Stomach (tissue), 8 donors: ENCODE measurements at regions not wholly inside any gene's neighbourhood (a gene's known extent, or its start where the extent isn't known, plus 50 kb on each side); places are given as distances from the start of the nearest gene placed in this dataset.

ENCODE experiments used
- DNase-seq, 2 donors: peaks; one replicate each; pipeline versions ENCODE4 v3.0.0 to v3.0.0-alpha.2; 2013 to 2019
- H3K27ac ChIP-seq, 5 donors: fragments of 200-600 bp in 4 of 5; sonication (generic) in 4 of 5; one replicate each; pipeline ENCODE4 v1.5.1; 2013 to 2019; ENCODE audit warnings: mild to moderate bottlenecking in 1 of 5, moderate library complexity in 1 of 5
- H3K27me3 ChIP-seq, 3 donors: fragments of 200-600 bp; sonication (generic); one replicate each; pipeline ENCODE4 v1.5.1; 2017 to 2019; ENCODE audit warnings: mixed run types in 1 of 3
- H3K36me3 ChIP-seq, 4 donors: fragments of 200-600 bp; sonication (generic); 1 replicate in 3 of 4; 2 replicates in 1 of 4; pipeline ENCODE4 v1.5.1; 2016 to 2019
- H3K4me1 ChIP-seq, 4 donors: fragments of 200-600 bp; sonication (generic); one replicate each; pipeline ENCODE4 v1.5.1; 2016 to 2019
- H3K4me3 ChIP-seq, 4 donors: fragments of 200-600 bp; sonication (generic) in 3 of 4; one replicate each; pipeline ENCODE4 v1.5.1; 2016 to 2019; ENCODE audit warnings: mild to moderate bottlenecking in 1 of 4
- H3K9me3 ChIP-seq, 4 donors: fragments of 200-600 bp; sonication (generic); one replicate each; pipeline ENCODE4 v1.5.1; 2016 to 2019
- EP300 ChIP-seq: sonication (generic); formaldehyde crosslinking; IDR thresholded peaks from one replicate; pipeline ENCODE4 v1.6.1; 2017; ENCODE audit warnings: antibody characterized with exemption
- POLR2A ChIP-seq, 4 donors: fragments of 450-650 bp; IDR thresholded peaks; one replicate each; pipeline ENCODE4 v1.6.1; 2016; ENCODE audit warnings: antibody characterized with exemption in 4 of 4, control low read depth in 2 of 4, mild to moderate bottlenecking in 1 of 4, moderate library complexity in 1 of 4
- POLR2AphosphoS5 ChIP-seq, 3 donors: sonication (generic); formaldehyde crosslinking; IDR thresholded peaks; one replicate each; pipeline ENCODE4 v1.6.1; 2016; ENCODE audit warnings: antibody characterized with exemption in 3 of 3
- WGBS, 5 donors: extraction: QIAGEN DNeasy Blood & Tissue Kit in 3 of 5; methylation state at CpG; one replicate each; pipeline versions ENCODE4 v1.1.5 to v1.1.7; 2013 to 2018; 5-methylcytosine and 5-hydroxymethylcytosine counted together
- intact Hi-C: fragments of 100-400 bp; cut with DNase I; formaldehyde crosslinking; loops from one replicate; pipeline ENCODE4 v1.15.1; 2023; ENCODE audit warnings: low total_unique reads
- TF ChIP-seq, protein P1 (sequence below), 7 experiments: fragments of 450-650 bp in 4 of 7; fragments of 200-600 bp in 3 of 7; sonication (generic) in 3 of 7; IDR thresholded peaks; one replicate each; pipeline ENCODE4 v1.5.1; 2016 to 2019; ENCODE audit warnings: antibody characterized with exemption in 7 of 7, control low read depth in 2 of 7, mild to moderate bottlenecking in 1 of 7
- donor health status: healthy with polysubstance abuse.
- donor health status: Bipolar disorder and iron deficiency.
- donor health status: healthy.

DNA sequence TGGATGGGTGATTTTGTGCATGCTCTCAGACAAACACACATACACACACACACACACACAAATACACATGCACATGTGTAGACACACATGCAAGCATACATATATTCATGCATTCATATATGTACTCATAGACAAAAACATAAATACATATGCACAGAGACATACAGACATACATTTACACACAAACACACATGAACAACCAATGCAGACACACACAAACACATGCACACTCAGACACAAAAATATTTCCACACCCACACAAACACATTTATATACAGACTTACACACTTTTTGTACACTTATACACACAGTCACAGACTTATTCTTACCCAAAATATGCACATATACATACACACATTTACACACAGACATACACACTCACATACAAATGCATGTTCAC lies 94.9 kb upstream of the NKX2-2 start:
- intact Hi-C loops: no loop called here
- TF ChIP-seq POLR2A (IDR thresholded peaks at IDR 0.05) (no peak), POLR2AphosphoS5 (IDR thresholded peaks at IDR 0.05) (no peak), EP300 (no peak)
- TF ChIP-seq, protein P1, sequence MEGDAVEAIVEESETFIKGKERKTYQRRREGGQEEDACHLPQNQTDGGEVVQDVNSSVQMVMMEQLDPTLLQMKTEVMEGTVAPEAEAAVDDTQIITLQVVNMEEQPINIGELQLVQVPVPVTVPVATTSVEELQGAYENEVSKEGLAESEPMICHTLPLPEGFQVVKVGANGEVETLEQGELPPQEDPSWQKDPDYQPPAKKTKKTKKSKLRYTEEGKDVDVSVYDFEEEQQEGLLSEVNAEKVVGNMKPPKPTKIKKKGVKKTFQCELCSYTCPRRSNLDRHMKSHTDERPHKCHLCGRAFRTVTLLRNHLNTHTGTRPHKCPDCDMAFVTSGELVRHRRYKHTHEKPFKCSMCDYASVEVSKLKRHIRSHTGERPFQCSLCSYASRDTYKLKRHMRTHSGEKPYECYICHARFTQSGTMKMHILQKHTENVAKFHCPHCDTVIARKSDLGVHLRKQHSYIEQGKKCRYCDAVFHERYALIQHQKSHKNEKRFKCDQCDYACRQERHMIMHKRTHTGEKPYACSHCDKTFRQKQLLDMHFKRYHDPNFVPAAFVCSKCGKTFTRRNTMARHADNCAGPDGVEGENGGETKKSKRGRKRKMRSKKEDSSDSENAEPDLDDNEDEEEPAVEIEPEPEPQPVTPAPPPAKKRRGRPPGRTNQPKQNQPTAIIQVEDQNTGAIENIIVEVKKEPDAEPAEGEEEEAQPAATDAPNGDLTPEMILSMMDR (IDR thresholded peaks at IDR 0.05): no peak
- no peak overlapping the region for H3K4me3 ChIP-seq
- no peaks in the 10 kb centered on the region for H3K36me3 ChIP-seq
- H3K27me3 ChIP-seq: peaks cover 0 to 20% (median 0%) of the 10 kb centered on the region in 3 donors
- no peaks in the 10 kb centered on the region for H3K4me1 ChIP-seq
- no peak for DNase-seq
- H3K9me3 ChIP-seq: peaks cover 0 to 15% (median 0%) of the 10 kb centered on the region in 4 donors
- no peak overlapping the region for H3K27ac ChIP-seq

DNA sequence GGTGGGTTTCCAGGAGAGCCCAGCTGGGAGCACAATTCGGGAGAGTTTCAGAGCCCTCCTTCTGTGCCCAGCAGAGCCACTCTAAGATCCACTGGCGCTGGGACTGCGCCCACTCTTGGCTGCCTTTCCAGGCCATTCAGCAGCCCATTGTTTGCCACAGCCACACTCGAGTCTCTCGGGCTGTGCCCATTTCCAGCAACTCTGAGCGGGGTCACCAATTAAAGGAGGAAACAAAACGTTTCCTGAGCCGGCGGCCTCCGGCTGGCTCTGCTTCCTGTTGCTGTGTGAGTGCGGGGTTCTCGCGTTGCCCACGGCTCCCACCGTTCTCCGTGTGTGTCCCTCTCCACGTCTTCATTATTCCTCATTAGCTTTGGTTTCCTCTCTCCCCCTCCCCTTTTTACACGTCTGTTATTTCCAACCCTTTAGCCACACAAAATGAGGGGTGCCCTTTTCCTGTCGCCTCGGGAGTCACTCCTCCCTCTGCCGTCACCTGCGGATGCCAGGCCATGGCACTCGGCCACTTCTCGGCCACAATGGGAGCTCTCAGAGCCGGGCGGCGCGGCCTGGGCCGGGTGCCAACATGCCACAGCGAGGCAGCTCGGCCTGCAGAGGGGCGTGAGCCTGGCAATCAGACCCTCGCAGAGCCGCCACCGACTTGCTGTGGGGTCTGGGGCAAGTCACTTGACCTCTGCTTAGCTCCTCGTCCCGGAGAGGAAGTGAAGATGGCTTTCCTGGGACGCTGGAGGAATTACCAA lies 94.3 kb upstream of the NKX2-2 start:
- peaks cover 0 to 15% (median 0%) of the 10 kb centered on the region in 4 donors for H3K9me3 ChIP-seq
- WGBS, 5 donors: 61 to 75% (median 71%) methylated on average over 29 to 38 of the region's 38 CpGs
- no peaks in the 10 kb centered on the region for H3K36me3 ChIP-seq
- no peak overlapping the region for H3K27ac ChIP-seq
- peaks cover 0 to 16% (median 0%) of the 10 kb centered on the region in 3 donors for H3K27me3 ChIP-seq
- peak in 1 of 2 donors; percentile 57 for DNase-seq
- no peak for TF ChIP-seq POLR2AphosphoS5 (IDR thresholded peaks at IDR 0.05)
- TF ChIP-seq, protein P1 (IDR thresholded peaks at IDR 0.05): no peak
- no peak for TF ChIP-seq POLR2A (IDR thresholded peaks at IDR 0.05)
- no peak for TF ChIP-seq EP300
- no peak overlapping the region for H3K4me3 ChIP-seq
- H3K4me1 ChIP-seq: no peaks in the 10 kb centered on the region
- intact Hi-C loops: no loop called here

DNA sequence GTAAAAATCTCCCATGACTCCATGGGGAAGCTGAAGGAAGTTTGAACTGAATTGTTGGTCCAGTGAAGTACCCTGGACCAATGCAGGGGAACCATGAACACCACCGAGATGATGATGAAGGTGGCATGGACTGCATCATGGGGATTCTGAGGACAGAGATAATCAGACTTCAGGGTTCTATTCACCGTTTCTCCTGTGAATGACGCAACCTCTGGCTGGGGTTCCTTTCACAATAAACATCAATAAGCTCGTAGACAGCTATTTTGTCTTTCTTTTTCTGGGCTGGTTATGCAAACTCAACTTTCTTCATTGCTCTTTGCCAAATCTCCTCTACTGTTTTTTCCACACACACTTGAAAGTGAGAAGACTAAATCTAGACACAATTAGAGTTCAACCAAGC lies 87.9 kb upstream of the NKX2-2 start:
- intact Hi-C loops: no loop called here
- Histone ChIP-seq H3K27me3 (no peaks in the 10 kb centered on the region), H3K36me3 (no peaks in the 10 kb centered on the region), H3K27ac (no peak overlapping the region), H3K9me3 (peaks cover 0 to 36% (median 11%) of the 10 kb centered on the region in 4 donors), H3K4me3 (no peak overlapping the region), H3K4me1 (no peaks in the 10 kb centered on the region)
- TF ChIP-seq, protein P1 (IDR thresholded peaks at IDR 0.05): no peak
- TF ChIP-seq POLR2AphosphoS5 (IDR thresholded peaks at IDR 0.05) (no peak), POLR2A (IDR thresholded peaks at IDR 0.05) (no peak)
- 65 to 78% (median 74%) methylated on average over 4 of the region's 4 CpGs for whole genome bisulfite sequencing, 5 donors
- DNase-seq: no peak

DNA sequence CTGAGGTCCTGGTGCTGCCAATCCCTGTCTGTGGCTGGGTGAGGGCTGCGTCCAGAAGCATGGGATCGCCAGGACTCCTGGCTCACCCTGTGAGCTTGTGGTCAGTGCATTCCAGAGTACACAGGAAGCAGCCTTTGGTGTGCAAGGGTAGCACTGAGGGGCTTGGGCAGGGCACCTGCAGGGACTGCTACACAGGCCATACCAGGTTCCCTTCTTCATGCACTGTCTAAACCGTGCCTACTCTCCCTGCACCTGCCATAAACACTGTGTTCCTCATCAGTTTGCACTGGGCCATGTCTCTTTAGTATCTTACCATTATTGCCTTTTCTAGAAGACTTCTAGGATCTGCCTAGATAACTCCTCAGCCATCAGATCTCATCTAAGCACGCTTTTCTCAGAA lies 72.8 kb upstream of the NKX2-2 start:
- intact Hi-C loops: no loop called here
- H3K9me3 ChIP-seq: no peaks in the 10 kb centered on the region
- H3K36me3 ChIP-seq: no peaks in the 10 kb centered on the region
- no peak for DNase-seq
- WGBS, 5 donors: 72 to 86% (median 82%) methylated on average over 4 of the region's 4 CpGs
- TF ChIP-seq, protein P1 (IDR thresholded peaks at IDR 0.05): no peak
- TF ChIP-seq POLR2AphosphoS5 (IDR thresholded peaks at IDR 0.05) (no peak), POLR2A (IDR thresholded peaks at IDR 0.05) (no peak), EP300 (no peak)
- H3K27me3 ChIP-seq: peaks cover 0 to 22% (median 0%) of the 10 kb centered on the region in 3 donors
- no peak overlapping the region for H3K4me3 ChIP-seq
- H3K4me1 ChIP-seq: no peaks in the 10 kb centered on the region
- H3K27ac ChIP-seq: no peak overlapping the region
